Fibroblast of skin of abdomen (primary cell): ENCODE measurements at regions not wholly inside any gene's neighbourhood (a gene's known extent, or its start where the extent isn't known, plus 50 kb on each side); places are given as distances from the start of the nearest gene placed in this dataset.

ENCODE experiments used
- DNase-seq: peaks from one replicate; pipeline ENCODE4 v3.0.0-alpha.2; 2013

DNA sequence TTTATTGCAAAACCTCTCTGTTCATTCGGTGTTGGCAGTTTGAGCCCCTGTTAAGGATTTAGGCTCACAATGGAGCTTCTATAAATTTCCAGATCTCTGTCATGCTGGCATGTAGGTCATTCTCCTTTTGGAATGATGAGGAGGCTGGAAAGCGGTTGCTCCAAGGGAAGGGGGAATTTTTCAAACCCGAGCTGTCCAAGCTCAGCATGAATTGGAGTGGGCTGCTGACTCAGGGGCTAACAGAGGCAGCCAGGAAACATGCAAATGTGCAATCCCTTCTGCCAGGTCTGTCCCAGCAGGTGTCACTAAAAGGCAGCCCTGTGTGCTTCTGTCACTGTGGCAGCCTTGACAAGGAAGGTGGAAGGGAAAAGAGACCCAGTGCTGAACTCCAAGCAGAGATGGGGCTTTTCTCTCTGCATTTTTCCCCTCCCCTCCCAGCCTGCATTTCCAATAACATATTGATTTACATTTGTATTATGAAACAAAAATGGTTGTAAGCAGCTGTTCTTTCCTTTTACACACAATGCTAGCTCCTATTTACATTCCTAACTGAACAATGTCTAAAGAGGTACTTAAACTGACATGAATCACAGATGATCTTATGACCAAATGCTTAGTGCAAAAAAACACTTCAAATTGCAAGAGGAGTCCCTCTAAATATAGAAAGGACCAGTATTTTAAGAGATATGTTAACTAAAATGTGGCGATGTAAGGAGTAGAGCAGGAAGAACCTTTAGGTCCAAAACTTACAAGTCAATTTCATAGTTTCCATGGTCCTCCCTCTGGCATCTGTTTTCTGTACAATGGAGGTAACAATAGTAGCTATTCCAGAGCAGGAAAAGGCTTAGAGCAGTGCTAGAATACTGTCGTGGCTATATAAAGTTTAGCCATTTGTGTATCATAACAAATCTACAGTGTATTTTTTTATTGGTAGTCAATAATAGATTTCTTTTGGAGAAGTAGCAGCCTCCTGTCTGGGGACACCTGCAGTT lies 84.5 kb upstream of the ATP10A start:
- DNase-seq, result peak; percentile 83

DNA sequence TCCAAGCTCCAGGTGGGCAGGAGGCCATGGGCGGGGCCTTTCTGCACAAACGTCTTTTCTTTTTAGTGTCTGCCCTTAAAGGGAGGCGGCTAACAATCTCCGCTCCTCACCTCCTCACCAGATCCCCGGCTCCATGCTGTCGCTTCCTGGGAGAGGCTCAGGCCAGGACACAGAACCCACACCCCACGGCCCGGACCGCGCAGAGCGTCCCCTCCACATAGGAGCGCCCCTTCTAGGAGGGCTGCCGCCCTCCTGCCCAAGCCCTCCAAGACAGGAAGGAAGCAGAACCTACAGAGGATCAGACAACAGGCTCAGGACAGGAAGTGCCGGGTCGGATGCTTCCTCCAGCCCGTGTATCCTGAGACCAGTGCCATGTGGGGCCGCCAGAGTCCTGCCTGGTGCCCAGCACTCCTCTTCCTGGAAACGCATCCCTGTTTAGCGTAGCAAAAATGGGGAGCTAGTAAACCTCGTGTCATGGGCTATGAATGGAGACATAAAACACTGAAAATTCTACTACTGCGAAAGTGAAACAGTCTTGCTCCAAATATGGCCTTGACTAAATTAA lies 83.2 kb upstream of the ATP10A start:
- no peak for DNase-seq

DNA sequence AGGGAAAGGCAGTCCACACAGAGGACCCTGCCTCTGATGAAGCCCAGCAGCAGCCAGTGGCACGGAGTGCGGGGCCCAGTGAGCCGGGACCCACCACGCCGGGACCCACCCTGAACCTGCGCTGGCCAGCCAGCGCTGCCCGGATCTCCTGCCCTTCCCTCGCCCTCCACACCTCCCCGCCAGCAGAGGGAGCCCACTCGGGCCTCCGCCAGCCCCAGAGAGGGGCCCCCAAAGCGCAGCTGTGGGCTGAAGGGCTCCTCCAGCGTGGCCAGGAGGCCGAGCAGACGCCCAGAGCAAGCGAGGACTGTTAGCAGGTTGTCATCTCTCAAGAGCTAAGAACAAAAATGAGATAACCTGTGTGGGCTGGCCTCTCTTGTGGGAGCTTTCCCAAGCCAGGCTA lies 81.3 kb upstream of the ATP10A start:
- DNase-seq, result no peak

DNA sequence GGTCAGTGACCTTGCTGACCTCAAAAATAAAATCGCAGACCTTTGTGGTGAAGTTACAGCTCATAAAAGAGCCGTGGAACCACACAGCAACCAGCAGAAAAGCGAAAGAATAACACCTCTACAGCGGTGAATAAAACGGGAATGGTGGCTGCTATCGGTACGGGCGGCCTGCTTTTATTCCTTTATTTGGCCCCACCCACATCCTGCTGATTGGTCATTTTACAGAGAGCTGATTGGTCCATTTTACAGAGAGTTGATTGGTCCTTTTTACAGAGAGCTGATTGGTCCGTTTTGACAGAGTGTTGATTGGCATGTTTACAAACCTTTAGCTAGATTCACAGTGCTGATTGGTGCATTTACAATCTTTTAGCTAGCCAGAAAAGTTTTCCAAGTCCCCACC lies 80.7 kb upstream of the ATP10A start:
- DNase-seq, result no peak

DNA sequence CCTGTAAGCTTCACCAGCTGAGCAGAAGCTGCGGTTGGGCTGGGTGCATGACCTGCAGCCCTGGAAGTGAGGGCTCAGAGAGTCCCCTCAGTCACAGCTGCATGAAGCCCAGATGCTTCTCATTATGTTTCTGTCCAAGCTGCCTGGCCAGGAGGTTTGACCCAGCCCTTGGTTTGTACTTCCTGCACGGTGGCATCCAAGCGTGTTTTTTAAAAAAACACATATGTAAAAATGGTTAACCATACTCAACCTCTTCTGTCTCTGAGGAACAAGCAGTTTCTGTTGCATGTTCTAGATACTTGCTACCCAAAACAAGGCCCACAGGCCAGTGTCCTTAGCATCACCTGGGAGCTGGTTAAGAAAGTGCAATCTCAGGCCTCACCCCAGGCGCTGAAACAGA lies 76.0 kb upstream of the ATP10A start:
- DNase-seq, result no peak

DNA sequence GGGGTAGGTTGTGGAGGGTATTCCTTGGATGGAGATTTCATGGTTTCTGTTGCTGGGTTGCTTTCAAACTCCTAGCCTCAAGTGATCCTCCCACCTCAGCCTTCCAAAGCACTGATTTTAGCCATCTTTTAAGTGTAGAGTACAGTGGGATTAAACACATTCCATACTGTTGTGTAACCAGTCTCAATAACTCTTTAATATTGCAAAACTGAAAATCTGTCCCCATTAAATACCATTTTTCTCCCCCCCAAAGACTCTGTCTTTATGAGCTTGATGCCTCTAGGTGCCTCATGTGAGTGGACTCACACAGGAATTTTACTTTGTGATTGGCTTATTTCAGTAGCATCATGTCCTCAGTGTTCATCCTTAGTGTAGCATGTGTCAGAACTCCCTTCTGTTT lies 74.7 kb upstream of the ATP10A start:
- peak; percentile 61 for DNase-seq

DNA sequence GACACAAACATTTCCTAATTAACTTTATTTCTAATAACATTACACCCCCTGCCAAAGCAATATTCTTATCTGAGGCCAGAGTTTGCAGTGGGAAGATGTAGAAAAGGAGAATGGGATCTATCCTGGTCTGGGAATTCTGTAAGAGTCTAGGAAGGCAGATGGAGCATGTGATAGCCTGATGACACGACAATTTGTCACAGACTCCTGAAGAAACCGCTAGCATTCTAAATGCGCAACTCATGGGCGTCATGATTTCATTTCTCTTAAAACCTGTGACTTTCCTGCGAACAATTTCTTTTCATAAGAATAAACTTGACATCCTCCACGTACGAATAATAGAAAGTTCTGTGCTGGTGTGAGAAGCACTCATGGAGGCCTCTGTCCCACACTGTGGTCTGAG lies 72.9 kb upstream of the ATP10A start:
- peak; percentile 40 for DNase-seq

DNA sequence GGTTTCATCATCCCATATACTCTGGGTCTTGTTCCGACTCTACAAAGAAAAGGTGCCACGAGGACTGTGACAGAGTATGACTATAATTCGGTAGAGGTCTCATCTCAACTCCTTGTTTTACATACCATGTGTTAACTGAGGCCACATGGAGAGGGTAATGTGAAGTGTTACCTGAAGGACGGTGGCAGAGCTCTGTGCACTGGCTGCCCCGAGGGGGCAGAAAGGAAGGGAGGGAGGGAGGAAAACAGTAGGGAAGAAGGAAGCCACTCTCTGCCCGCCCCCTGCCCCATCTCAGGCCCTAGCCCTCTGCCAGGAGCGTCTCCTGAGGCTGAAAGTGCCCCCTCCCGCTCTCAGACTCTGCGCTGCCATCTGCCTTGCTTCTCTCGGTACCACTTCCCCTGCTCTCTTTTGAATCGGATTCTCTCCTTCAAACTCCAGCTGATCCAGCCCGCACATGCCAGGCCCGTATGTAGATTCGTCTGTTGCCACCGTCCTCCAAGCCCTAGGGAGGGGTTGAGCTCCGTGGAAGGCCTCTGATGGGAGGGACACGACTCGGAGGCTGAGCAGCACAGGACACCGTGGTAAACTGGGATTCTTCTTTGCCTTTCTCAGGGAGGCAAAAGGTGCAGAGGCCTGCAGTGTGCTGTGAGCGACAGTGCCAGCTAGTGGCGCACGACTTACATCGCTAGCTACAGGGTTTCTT lies 70.5 kb upstream of the ATP10A start:
- DNase-seq, result peak; percentile 88

DNA sequence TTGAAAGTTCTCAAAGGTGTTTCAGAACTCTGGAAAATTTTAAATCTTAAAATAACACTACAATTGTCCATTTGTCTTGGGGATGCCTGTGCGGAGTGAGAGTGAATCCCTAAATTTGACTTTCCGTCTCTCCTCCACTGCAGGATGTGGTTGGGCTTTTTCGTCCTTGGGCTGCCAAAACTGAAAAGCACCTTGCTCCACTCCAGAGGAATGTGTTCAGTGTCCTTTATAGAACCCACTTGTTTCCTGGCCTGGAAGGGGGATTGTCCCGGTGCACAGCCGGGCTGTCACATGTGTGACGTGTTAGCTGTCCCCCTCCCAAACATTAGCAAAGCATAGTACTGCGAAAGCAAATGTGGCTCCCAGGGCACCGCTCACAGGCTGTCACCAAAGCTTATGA lies 69.6 kb upstream of the ATP10A start:
- DNase-seq, result no peak

DNA sequence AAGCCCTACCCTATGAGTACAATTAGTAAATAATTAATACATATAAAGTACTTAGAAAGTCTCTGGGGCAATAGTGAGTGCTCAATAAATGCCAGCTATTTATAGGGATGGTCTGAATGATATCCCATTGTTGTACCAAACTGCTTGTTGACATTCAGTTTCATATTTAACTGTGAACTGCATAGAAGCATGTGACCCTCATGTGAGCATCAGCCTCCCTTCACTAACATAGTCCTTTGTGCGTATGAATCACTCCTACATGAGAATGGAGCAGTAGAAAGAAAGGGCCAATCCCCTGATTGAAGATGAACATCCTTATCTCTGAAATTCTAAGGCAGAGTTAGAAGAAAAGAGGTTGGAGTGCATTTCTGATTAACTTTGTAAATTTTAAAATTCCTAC lies 68.7 kb upstream of the ATP10A start:
- DNase-seq, result no peak

DNA sequence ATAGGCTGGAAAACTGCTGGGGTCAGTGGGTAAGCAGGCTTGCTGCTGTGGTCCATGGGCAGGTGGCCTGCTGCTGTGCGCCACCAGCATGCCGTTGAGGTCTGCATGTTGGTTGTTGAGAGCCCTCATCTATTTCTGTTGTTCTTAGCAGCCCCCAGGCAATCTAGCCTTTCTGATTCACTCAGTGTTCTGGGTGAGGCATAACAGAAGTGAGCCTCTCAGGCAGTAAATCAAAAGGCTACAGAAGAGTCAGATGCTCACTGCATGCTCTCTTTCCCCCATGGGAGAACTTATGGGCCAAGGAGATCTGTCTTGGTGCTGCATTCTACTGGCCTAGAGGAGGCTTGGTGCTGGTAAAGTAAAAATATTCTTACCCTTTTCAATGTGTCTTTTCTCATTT lies 67.8 kb upstream of the ATP10A start:
- DNase-seq, result peak; percentile 28
